ENCODE measurements at regions not wholly inside any gene's neighbourhood (a gene's known extent, or its start where the extent isn't known, plus 50 kb on each side); places are given as distances from the start of the nearest gene placed in this dataset.

DNA sequence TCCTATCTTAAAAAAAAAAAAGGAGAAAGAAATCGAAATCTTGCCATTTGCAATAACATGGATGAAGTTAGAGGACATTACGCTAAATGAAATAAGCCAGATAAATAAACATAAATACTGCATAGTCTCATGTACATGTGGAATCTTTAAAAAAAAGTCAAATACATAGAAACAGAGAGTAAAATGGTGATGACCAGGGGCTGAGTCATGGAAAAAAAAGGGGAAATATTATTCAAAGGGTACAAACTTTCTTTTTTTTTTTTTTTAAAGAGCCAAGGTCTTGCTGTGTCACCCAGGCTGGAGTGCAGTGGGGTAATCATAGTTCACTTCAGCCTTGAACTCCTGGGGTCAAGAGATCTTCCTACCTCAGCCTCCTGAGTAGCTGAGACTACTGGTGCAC is 310.1 kb downstream of the ZNF608 start:
- WGBS, 2 donors = 92 to 94% methylated on average over 2 of the region's 2 CpGs
- H3K4me3 ChIP-seq (ENCODE audit: low read depth, poor library complexity, severe bottlenecking) = no peak overlapping the region
- no peak for DNase-seq (ENCODE audit: low spot score in 2 of 2)
- TF ChIP-seq, protein P1, sequence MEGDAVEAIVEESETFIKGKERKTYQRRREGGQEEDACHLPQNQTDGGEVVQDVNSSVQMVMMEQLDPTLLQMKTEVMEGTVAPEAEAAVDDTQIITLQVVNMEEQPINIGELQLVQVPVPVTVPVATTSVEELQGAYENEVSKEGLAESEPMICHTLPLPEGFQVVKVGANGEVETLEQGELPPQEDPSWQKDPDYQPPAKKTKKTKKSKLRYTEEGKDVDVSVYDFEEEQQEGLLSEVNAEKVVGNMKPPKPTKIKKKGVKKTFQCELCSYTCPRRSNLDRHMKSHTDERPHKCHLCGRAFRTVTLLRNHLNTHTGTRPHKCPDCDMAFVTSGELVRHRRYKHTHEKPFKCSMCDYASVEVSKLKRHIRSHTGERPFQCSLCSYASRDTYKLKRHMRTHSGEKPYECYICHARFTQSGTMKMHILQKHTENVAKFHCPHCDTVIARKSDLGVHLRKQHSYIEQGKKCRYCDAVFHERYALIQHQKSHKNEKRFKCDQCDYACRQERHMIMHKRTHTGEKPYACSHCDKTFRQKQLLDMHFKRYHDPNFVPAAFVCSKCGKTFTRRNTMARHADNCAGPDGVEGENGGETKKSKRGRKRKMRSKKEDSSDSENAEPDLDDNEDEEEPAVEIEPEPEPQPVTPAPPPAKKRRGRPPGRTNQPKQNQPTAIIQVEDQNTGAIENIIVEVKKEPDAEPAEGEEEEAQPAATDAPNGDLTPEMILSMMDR (IDR thresholded peaks at IDR 0.05) = no peak
- TF ChIP-seq POLR2A (IDR thresholded peaks at IDR 0.05) = no peak
- intact Hi-C loops (cut with DNase I; ENCODE audit: low total_unique reads) = no loop called here

DNA sequence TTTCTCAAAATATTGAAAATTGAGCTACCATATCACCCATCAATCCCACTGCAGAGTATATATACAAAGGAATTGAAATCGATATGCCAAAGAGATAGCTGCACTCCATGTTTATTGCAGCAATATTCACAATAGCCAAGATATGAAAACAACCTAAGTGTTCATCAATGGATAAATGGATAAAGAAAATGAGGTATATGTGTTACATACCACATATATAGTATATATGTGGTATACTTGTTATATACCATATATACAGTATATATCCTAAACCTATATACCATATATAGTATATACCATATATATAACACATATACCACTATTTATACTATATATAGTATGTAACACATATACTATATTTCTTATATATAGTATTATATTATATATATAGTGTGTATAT is 313.3 kb downstream of the ZNF608 start:
- TF ChIP-seq POLR2A (IDR thresholded peaks at IDR 0.05) = no peak
- TF ChIP-seq, protein P1 (IDR thresholded peaks at IDR 0.05) = no peak
- intact Hi-C loops (cut with DNase I; ENCODE audit: low total_unique reads) = no loop called here

DNA sequence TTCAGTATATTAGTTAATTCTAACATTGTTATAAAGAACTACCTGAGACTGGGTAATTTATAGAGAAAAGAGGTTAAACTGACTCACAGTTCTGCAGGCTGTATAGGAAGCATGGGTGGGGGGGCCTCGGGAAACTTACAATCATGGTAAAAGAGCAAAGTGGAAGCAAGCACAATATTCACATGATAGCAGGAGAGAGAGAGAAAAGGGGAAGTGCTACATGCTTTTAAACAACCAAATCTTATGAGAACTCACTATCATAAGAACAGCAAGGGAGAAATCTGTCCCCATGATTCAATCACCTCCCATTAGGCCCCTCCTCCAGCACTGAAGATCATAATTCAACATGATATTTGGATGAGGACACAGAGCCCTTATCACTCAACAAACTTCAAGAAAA is 324.9 kb downstream of the ZNF608 start:
- 90 to 92% methylated on average over 1 of the region's 1 CpG for WGBS, 2 donors
- H3K4me3 ChIP-seq (ENCODE audit: low read depth, poor library complexity, severe bottlenecking) = no peak overlapping the region
- TF ChIP-seq POLR2A (IDR thresholded peaks at IDR 0.05) = no peak
- TF ChIP-seq, protein P1 (IDR thresholded peaks at IDR 0.05) = no peak
- intact Hi-C loops (cut with DNase I; ENCODE audit: low total_unique reads) = no loop called here
- DNase-seq (ENCODE audit: low spot score in 2 of 2) = no peak

More for the DNA sequence above, 313.3 kb downstream of the ZNF608 start:
- no peak overlapping the region for H3K4me3 ChIP-seq (ENCODE audit: low read depth, poor library complexity, severe bottlenecking)
- no peak for DNase-seq (ENCODE audit: low spot score in 2 of 2)
- WGBS, 2 donors = 98 to 100% methylated on average over 1 of the region's 1 CpG

DNA sequence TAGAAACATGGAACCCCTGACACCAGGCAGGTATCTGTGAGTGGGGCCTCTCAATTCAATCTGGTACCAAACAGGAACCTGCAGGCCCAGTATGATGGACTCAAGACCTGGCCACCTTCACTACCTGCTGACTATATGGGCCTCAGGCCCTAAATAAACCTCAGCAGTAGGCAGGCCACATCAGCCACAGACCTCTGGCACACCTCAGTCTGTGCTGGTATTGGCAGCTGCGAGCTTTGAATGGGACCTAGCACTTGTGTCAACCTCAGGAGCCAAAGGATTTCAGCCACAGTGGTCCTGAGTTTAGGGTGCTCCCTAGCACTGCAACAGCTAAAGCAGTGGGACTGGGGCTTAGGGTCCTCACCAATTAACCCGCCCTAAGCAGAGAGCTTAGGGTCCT is 325.5 kb downstream of the ZNF608 start:
- WGBS, 2 donors = 42 to 46% methylated on average over 2 of the region's 2 CpGs
- DNase-seq (ENCODE audit: low spot score in 2 of 2) = no peak
- no peak overlapping the region for H3K4me3 ChIP-seq (ENCODE audit: low read depth, poor library complexity, severe bottlenecking)
- no peak for TF ChIP-seq POLR2A (IDR thresholded peaks at IDR 0.05)
- TF ChIP-seq, protein P1 (IDR thresholded peaks at IDR 0.05) = no peak
- intact Hi-C loops (cut with DNase I; ENCODE audit: low total_unique reads) = no loop called here

DNA sequence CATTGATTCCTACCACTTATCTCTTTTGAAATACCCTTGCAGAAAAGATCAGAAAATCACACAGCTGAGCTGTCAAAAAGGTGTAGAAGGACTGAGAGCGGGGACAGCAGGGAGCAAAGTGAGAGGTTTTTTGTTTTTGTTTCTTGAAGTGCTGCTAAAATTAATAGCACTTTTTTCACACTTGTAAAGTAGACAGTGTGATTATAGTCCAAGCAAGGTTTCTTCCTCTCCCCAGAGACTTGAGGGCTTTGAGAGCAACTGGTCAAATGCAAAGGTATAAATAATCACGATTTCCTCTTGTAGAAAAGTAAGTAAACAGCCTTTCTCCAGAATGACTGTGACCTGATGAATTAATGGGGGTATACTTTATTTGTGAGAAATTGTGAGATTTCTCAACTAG is 326.9 kb downstream of the ZNF608 start:
- intact Hi-C loops (cut with DNase I; ENCODE audit: low total_unique reads) = no loop called here
- no peak overlapping the region for H3K4me3 ChIP-seq (ENCODE audit: low read depth, poor library complexity, severe bottlenecking)
- TF ChIP-seq, protein P1 (IDR thresholded peaks at IDR 0.05) = no peak
- TF ChIP-seq POLR2A (IDR thresholded peaks at IDR 0.05) = no peak
- DNase-seq (ENCODE audit: low spot score in 2 of 2) = no peak
- 64 to 88% methylated on average over 2 of the region's 2 CpGs for WGBS, 2 donors

DNA sequence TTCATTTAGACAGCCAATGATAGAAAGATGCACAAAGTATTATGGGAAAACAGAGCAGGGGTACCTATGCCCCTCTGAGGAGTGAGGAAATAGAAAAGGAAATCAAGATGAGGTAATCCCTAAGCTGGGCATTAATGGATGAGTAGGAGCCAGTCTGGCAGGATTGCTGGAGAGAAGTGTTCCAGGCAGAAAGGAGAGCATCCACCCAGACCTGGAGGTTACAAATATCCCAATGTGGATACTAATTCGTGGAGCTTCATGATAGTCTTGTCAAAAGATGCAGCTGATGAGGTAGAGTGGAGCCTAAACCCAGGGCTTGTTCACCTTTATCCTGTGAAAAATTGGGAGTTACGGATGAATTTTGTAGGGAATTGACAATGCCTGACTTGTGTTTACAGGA is 328.0 kb downstream of the ZNF608 start:
- no peak overlapping the region for H3K4me3 ChIP-seq (ENCODE audit: low read depth, poor library complexity, severe bottlenecking)
- DNase-seq (ENCODE audit: low spot score in 2 of 2) = no peak
- no peak for TF ChIP-seq POLR2A (IDR thresholded peaks at IDR 0.05)
- TF ChIP-seq, protein P1 (IDR thresholded peaks at IDR 0.05) = no peak
- intact Hi-C loops (cut with DNase I; ENCODE audit: low total_unique reads) = no loop called here
- 85 to 88% methylated on average over 2 of the region's 2 CpGs for WGBS, 2 donors

Data from lower leg skin (tissue), 4 donors.